ENCODE measurements at regions not wholly inside any gene's neighbourhood (a gene's known extent, or its start where the extent isn't known, plus 50 kb on each side); places are given as distances from the start of the nearest gene placed in this dataset.

DNA sequence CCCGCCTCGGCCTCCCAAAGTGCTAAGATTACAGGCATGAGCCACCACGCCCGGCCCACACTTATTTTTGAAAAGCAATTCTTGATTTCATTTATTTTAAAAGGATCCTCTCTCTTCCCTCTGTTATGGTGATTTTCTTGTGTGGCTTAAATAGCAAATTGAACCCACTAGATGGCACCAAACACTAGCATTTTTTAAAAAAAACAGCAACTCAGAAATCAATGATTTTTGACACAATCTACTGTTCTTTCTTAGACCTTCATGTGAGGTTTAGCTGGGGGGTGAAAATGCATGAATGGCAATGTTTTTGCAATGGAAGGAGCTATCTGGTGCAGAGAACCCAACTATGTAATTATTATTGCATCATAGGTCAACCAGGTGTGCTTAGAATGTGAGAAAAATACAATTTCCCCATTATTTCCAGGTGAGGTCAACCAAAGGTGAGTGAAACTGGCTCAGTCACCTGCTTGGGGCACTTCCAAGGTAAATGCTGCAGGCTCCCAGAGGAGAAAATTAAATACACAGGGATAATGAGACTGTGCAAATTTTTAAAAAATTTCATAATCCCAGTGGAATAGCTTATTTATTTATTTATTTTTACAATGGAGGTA, 226.7 kb upstream of the PRKX start (continued):
- TF ChIP-seq CEBPG (CRISPR knock-in tag; IDR thresholded peaks at IDR 0.05) (no peak), CEBPG (tag; conservative IDR thresholded peaks at IDR 0.05 in 1 of 2, IDR thresholded peaks at IDR 0.05 in 1 of 2) (peak in 1 of 2 experiments; percentile 85; a peak in 2 of 4 replicates)

DNA sequence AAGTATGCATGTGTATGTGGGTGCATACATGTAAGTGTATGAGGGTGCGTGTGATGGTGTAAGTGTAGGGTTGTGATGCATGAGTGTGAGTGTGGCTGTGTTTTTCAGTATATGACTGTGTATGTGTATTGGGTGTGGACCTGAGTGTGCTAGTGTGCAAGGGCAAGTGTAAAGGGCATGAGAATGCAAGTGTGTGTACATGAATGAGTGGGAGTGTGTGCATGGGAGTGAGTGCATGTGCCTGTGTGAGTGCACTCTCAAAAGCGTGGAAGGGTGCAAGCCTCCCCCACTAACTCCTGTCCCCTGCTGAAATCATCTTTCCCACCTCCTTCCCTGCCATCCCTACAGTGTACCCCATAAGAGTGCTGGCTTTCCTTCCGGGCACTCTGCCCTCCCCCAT, 225.1 kb upstream of the PRKX start:
- Histone ChIP-seq H4K20me1 (replicated peaks; ENCODE audit: control insufficient read depth, insufficient read depth, low read length) (no peaks in the 10 kb centered on the region), H3K9me3 (replicated peaks; ENCODE audit: control insufficient read depth, insufficient read depth, low read depth, low read length) (no peaks in the 10 kb centered on the region), H3K27me3 (ENCODE audit: control insufficient read depth in 2 of 2, insufficient read depth in 2 of 2, low read length in 2 of 2) (no peaks in the 10 kb centered on the region), H3K9me1 (ENCODE audit: control insufficient read depth, insufficient read depth, low read length) (no peaks in the 10 kb centered on the region), H3K27ac (ENCODE audit: extremely low read depth, low read depth, low read length) (no peak overlapping the region), H3K9ac (ENCODE audit: insufficient read depth in 1 of 2, low read depth in 2 of 2, low read length in 2 of 2) (no peak overlapping the region), H3K36me3 (ENCODE audit: control insufficient read depth, insufficient read depth, low read length) (no peaks in the 10 kb centered on the region), H3K4me1 (replicated peaks in 1 of 2; ENCODE audit: control insufficient read depth in 2 of 2, insufficient read depth in 2 of 2, low read length in 2 of 2) (no peaks in the 10 kb centered on the region), H3K79me2 (ENCODE audit: control insufficient read depth, insufficient read depth, low read length) (no peaks in the 10 kb centered on the region), H3K4me3 (no peak overlapping the region), H3K4me2 (ENCODE audit: insufficient read depth, low read length) (no peak overlapping the region), H2AFZ (ENCODE audit: low read depth, low read length) (no peak overlapping the region)
- ChIA-PET POLR2A (no interaction called here), CTCF (ENCODE audit: low intra/inter-chr PET ratio) (no interaction called here)
- FAIRE-seq (no peak), ATAC-seq (no peak), DNase-seq (ENCODE audit: extremely low read depth in 1 of 4, low spot score in 3 of 4) (no peak)
- intact Hi-C loops (cut with micrococcal nuclease) (no loop called here), in situ Hi-C loops (cut with MboI) (no loop called here)
- BruUV-seq (replicated peaks) = no TSS peak
- WGBS (ENCODE audit: insufficient coverage, low coverage, missing lambda C conversion rate) = 13% methylated on average over 3 of the region's 3 CpGs
- no peak for TF ChIP-seq HLTF (IDR thresholded peaks at IDR 0.05)
- TF ChIP-seq, protein P1, sequence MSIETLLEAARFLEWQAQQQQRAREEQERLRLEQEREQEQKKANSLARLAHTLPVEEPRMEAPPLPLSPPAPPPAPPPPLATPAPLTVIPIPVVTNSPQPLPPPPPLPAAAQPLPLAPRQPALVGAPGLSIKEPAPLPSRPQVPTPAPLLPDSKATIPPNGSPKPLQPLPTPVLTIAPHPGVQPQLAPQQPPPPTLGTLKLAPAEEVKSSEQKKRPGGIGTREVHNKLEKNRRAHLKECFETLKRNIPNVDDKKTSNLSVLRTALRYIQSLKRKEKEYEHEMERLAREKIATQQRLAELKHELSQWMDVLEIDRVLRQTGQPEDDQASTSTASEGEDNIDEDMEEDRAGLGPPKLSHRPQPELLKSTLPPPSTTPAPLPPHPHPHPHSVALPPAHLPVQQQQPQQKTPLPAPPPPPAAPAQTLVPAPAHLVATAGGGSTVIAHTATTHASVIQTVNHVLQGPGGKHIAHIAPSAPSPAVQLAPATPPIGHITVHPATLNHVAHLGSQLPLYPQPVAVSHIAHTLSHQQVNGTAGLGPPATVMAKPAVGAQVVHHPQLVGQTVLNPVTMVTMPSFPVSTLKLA (conservative IDR thresholded peaks at IDR 0.05) = no peak
- TF ChIP-seq, protein P2, sequence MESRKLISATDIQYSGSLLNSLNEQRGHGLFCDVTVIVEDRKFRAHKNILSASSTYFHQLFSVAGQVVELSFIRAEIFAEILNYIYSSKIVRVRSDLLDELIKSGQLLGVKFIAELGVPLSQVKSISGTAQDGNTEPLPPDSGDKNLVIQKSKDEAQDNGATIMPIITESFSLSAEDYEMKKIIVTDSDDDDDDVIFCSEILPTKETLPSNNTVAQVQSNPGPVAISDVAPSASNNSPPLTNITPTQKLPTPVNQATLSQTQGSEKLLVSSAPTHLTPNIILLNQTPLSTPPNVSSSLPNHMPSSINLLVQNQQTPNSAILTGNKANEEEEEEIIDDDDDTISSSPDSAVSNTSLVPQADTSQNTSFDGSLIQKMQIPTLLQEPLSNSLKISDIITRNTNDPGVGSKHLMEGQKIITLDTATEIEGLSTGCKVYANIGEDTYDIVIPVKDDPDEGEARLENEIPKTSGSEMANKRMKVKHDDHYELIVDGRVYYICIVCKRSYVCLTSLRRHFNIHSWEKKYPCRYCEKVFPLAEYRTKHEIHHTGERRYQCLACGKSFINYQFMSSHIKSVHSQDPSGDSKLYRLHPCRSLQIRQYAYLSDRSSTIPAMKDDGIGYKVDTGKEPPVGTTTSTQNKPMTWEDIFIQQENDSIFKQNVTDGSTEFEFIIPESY (CRISPR knock-in tag; IDR thresholded peaks at IDR 0.05) = no peak
- TF ChIP-seq MTA2 (IDR thresholded peaks at IDR 0.05; ENCODE audit: low read depth) = no peak
- TF ChIP-seq HEY1 (CRISPR knock-in tag; IDR thresholded peaks at IDR 0.05; ENCODE audit: borderline replicate concordance) = no peak
- no peak for TF ChIP-seq ARHGAP35 (IDR thresholded peaks at IDR 0.05; ENCODE audit: partially characterized antibody)
- no peak for TF ChIP-seq NRF1 (conservative IDR thresholded peaks at IDR 0.05 in 1 of 2, IDR thresholded peaks at IDR 0.05 in 1 of 2)
- TF ChIP-seq FOXM1 (IDR thresholded peaks at IDR 0.05; ENCODE audit: low read depth) = no peak
- no peak for TF ChIP-seq FOXM1 (CRISPR knock-in tag; IDR thresholded peaks at IDR 0.05; ENCODE audit: low read depth)
- TF ChIP-seq NFE2 (IDR thresholded peaks at IDR 0.05; ENCODE audit: low read depth) = no peak
- TF ChIP-seq SIN3B (IDR thresholded peaks at IDR 0.05; ENCODE audit: low read depth) = no peak
- no peak for TF ChIP-seq EWSR1 (IDR thresholded peaks at IDR 0.05; ENCODE audit: borderline replicate concordance, low read depth, partially characterized antibody)
- TF ChIP-seq ZNF384 (IDR thresholded peaks at IDR 0.05; ENCODE audit: low read depth, low read length) = no peak
